GM12872 (cell line): ENCODE measurements at regions not wholly inside any gene's neighbourhood (a gene's known extent, or its start where the extent isn't known, plus 50 kb on each side); places are given as distances from the start of the nearest gene placed in this dataset.
A peak's percentile ranks its signal among the peaks of the same experiment; 100 is the strongest.

Experiments used
- TF ChIP-seq, protein P1 (sequence below): IDR thresholded peaks from 3 replicates; pipeline ENCODE4 v1.5.1; 2011; ENCODE audit warnings: low read depth, mild to moderate bottlenecking, low read length, moderate library complexity; ENCODE audit not compliant: insufficient read depth

DNA sequence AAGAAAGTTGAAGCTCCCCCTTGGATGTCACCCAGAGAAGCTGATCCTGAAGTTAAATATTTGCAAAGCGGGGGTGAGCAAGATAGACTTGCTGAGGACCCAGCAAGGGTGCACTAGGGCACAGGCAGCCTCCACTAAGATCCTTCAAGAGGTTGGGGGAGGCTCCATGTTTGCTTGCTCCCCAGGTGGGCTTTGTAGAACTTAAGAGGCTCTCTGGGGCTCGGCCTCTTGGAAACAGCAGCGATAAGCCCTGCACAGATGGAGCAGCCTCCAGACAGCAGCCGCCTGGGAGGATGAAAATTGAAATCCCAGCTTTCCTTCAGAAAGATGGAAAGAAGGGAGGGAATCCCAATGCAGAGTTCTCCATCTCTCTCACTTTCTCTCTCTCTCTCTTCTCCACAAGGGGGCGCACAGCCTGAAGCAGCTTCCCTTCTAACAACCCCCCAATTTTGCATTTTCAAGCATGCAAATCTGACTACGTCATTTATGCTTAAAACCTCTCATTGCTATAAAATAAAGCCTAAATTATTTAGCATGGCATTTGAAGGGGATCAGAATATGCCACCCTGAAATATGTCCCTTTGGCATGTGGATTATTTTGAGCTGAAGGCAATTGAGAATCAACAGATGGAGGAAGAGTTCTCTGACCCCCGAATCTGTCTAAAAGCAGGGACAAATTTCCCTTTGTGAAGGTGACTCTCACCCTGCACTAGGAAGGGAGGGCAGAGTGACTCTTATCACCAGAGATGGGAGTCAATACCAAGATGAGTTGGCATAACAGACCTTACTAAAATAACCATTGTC is 185.7 kb upstream of the KLHL29 start:
- TF ChIP-seq, protein P1, sequence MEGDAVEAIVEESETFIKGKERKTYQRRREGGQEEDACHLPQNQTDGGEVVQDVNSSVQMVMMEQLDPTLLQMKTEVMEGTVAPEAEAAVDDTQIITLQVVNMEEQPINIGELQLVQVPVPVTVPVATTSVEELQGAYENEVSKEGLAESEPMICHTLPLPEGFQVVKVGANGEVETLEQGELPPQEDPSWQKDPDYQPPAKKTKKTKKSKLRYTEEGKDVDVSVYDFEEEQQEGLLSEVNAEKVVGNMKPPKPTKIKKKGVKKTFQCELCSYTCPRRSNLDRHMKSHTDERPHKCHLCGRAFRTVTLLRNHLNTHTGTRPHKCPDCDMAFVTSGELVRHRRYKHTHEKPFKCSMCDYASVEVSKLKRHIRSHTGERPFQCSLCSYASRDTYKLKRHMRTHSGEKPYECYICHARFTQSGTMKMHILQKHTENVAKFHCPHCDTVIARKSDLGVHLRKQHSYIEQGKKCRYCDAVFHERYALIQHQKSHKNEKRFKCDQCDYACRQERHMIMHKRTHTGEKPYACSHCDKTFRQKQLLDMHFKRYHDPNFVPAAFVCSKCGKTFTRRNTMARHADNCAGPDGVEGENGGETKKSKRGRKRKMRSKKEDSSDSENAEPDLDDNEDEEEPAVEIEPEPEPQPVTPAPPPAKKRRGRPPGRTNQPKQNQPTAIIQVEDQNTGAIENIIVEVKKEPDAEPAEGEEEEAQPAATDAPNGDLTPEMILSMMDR: peak; percentile 81

DNA sequence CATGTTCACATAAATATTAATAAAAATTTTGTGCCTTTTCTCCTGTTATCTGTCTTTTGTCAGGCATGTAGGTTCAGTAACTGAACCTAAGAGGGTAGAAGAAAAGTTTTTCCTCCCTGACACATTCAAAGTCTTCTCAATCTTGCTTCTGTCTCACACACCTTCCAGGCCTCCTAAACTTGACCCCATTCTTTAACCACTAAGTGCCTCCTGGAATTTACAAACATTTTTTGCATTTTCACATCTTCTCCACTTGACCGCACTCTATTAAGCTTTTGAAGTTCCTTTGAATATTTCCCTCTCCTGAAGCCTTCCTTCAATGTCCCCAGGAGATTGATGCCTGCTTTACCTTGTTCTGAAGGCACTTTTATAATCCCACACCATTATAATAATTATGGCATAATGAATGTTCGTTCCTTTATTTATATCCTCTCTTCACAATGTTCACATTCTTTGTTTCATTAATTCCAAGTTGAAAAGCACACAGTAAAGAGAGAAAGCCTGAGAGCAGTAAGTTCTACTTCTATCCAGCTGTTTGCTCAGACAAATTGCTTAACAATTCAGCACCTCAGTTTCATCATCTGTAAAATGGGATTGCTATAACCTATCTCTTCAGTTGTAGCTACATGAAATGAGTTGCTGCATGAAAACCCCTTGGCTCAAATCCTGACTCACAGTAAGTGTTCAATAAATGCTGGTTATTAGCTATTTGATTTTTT is 184.8 kb upstream of the KLHL29 start:
- TF ChIP-seq, protein P1: no peak

DNA sequence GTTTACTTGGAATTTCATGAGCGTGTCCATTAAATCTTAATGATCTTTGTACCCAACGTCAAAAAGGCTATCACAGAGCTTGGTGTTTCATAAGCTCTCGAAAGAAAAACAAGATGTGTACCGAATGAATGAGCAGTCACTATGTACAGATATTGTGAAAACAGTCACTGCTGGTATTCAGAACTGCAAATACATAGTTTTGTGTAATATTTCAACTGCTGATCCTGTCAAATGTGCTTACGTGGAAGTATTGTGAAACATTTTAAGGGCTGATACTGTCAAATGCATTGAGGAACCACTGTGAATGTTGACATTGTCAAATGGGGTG is 184.2 kb upstream of the KLHL29 start:
- TF ChIP-seq, protein P1: no peak

DNA sequence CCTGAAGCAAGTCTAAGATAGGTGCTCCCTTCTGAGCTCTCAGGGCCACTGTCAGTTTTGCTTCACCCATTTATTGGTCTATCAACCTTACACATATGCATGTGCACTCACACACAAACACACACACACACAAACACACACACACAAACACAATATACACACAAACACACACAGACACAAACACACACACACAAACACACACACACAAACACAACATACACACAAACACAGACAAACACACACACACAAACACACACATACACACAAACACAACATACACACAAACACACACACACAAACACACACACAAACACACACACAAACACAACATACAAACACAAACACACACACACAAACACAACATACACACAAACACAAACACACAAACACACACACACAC is 181.6 kb upstream of the KLHL29 start:
- TF ChIP-seq, protein P1: no peak

DNA sequence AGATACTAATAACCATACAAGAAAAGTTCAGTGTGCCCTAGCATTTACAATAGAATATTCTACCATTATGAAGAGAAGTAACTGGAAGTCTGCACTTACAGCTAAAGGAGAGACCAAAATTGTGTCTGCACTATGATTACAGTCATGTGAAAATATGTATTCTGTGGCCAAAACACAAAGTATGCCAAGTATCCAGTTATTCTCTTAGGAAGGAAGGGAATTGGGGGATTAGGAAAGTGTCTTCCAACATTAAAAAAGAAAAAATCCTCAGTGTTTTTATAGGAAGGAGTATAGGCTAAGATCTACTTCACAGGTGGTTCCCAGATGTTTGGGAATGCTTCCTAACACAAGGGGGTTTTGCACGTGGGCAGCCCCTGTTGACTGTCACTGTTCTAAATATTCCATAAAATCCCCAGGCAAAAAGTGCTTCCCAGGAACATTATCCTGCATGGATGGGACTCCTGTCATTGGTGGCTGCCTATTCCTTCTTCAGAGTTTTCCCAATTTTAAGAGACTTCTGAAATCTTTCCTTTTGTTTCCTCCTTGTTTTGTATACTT is 180.2 kb upstream of the KLHL29 start:
- TF ChIP-seq, protein P1: no peak

DNA sequence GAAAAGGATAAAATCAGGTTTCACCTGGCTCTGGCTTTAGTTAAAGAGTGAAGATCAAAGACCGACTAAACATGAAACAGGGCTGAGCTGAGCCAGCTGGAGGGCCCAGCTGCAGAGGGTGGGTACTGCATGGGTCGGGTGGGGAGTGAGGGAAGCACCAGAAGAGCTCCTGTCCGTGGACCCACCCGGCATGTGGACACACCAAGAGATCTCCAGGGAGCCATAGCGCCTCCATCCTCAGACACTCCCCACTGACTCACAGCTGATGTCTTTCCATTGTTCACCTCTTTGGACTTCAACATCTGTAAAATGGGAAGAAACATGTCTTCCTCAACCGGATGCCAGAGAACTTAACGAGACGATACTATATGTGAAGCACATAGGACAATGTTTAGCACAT is 178.3 kb upstream of the KLHL29 start:
- TF ChIP-seq, protein P1: no peak

DNA sequence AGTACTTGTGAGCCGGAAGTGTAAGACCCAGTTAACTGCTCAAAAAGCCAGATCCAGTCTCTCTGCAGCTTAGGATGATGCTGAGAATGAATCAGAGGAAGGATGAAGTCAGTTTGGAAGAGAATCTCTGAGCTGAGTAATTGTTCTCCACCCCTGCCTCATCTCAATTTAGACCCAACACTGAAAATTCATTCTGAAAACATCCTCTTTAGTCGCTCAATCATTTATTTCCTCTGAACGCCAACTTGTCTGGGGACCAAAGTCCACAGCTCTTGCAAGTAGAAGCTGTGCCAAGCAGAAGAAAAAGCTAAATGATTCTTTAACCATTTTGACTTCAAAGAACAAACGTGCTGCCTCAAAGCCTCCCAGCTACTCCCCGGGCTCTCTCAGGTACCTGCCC is 177.1 kb upstream of the KLHL29 start:
- TF ChIP-seq, protein P1: no peak
